RPMI7951 (cell line): ENCODE measurements at regions not wholly inside any gene's neighbourhood (a gene's known extent, or its start where the extent isn't known, plus 50 kb on each side); places are given as distances from the start of the nearest gene placed in this dataset.

ENCODE experiments used
- DNase-seq: peaks from one replicate; pipeline ENCODE4 v3.0.0-alpha.2; 2012; ENCODE audit warnings: low read depth

GRCh38 chr2:188851311-188851710, 122.9 kb upstream of the COL3A1 start:
- DNase-seq: no peak

GRCh38 chr2:188851826-188852225, 122.3 kb upstream of the COL3A1 start:
- DNase-seq: no peak

- DNase-seq: peak; percentile 19
Measured at GRCh38 chr2:188852772-188853171, 121.4 kb upstream of the COL3A1 start.

GRCh38 chr2:188853307-188853706, 120.9 kb upstream of the COL3A1 start:
- peak; percentile 89 for DNase-seq

GRCh38 chr2:188865681-188866080, 108.5 kb upstream of the COL3A1 start:
- DNase-seq: no peak

- peak; percentile 4 for DNase-seq
Measured at GRCh38 chr2:188869550-188869949, 104.6 kb upstream of the COL3A1 start.

GRCh38 chr2:188870289-188870688, 103.9 kb upstream of the COL3A1 start:
- peak; percentile 44 for DNase-seq

- DNase-seq: no peak
Measured at GRCh38 chr2:188875104-188875503, 99.1 kb upstream of the COL3A1 start.

- no peak for DNase-seq
Measured at GRCh38 chr2:188878716-188879115, 95.5 kb upstream of the COL3A1 start.

GRCh38 chr2:188880740-188881139, 93.4 kb upstream of the COL3A1 start:
- no peak for DNase-seq

GRCh38 chr2:188881434-188881833, 92.7 kb upstream of the COL3A1 start:
- DNase-seq: no peak

- peak; percentile 47 for DNase-seq
Measured at GRCh38 chr2:188884046-188884445, 90.1 kb upstream of the COL3A1 start.

- DNase-seq: no peak
Measured at GRCh38 chr2:188884517-188884916, 89.7 kb upstream of the COL3A1 start.

GRCh38 chr2:188889187-188889586, 85.0 kb upstream of the COL3A1 start:
- no peak for DNase-seq

- DNase-seq: no peak
Measured at GRCh38 chr2:188890755-188891154, 83.4 kb upstream of the COL3A1 start.

GRCh38 chr2:188892636-188893035, 81.5 kb upstream of the COL3A1 start:
- no peak for DNase-seq

GRCh38 chr2:188893972-188894371, 80.2 kb upstream of the COL3A1 start:
- no peak for DNase-seq

GRCh38 chr2:188894979-188895378, 79.2 kb upstream of the COL3A1 start:
- no peak for DNase-seq

- DNase-seq: no peak
Measured at GRCh38 chr2:188897096-188897495, 77.1 kb upstream of the COL3A1 start.

GRCh38 chr2:188898261-188898660, 75.9 kb upstream of the COL3A1 start:
- no peak for DNase-seq

GRCh38 chr2:188902901-188903491, 71.2 kb upstream of the COL3A1 start:
- peak; percentile 11 for DNase-seq

GRCh38 chr2:188903740-188904139, 70.4 kb upstream of the COL3A1 start:
- no peak for DNase-seq

- DNase-seq: peak; percentile 7
Measured at GRCh38 chr2:188909036-188909435, 65.1 kb upstream of the COL3A1 start.

GRCh38 chr2:188916736-188917135, 57.4 kb upstream of the COL3A1 start:
- DNase-seq: no peak
